Erythroblast (primary cell): ENCODE measurements at regions not wholly inside any gene's neighbourhood (a gene's known extent, or its start where the extent isn't known, plus 50 kb on each side); places are given as distances from the start of the nearest gene placed in this dataset.

ENCODE experiments used
- GATA1 ChIP-seq: IDR thresholded peaks from 2 replicates; pipeline ENCODE4 v1.6.1; 2011; ENCODE audit warnings: low read depth, mild to moderate bottlenecking, control low read depth, low read length, moderate library complexity
- POLR2A ChIP-seq: IDR thresholded peaks from 2 replicates; pipeline ENCODE4 v1.6.1; 2011; ENCODE audit warnings: mild to moderate bottlenecking, low read length

DNA sequence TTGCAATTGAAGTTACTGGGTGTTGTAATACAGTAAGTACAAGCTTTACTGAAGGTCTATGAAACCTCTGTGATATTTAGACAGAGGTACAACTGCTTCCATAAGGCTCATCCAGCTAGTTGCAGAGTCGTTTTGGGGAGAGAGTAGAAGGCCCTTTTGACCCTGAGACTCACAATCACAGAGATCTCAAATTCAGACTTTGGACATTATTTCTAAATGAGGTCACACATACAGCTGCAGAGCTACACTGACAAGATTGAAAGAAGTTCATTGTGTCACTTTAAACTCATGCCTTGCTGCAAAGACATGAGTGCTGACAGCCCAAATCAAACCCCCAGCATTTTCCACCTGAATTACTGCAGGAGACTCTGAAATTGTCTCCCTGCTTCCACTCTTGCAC is 205.9 kb upstream of the TMEM161B start:
- TF ChIP-seq POLR2A: no peak
- no peak for TF ChIP-seq GATA1
